GM23338 (cell line): ENCODE measurements at regions not wholly inside any gene's neighbourhood (a gene's known extent, or its start where the extent isn't known, plus 50 kb on each side); places are given as distances from the start of the nearest gene placed in this dataset.

Experiments used
- CREB1 ChIP-seq: fragments of 250-450 bp; sonication (Bioruptor Pico); IDR thresholded peaks from 2 replicates; pipeline ENCODE4 v1.5.0; 2020; ENCODE audit warnings: low read depth, mild to moderate bottlenecking, moderate library complexity
- CTCF ChIP-seq, 2 experiments: fragments of 200-600 bp in 1 of 2; sonication (generic) in 1 of 2; conservative IDR thresholded peaks; 2 replicates each; pipeline versions ENCODE4 v1.5.1 to v1.6.1; 2016 to 2017; ENCODE audit warnings: antibody characterized with exemption in 2 of 2, low read depth in 2 of 2, mild to moderate bottlenecking in 2 of 2, moderate library complexity in 1 of 2
- ETS1 ChIP-seq: IDR thresholded peaks from 2 replicates; pipeline ENCODE4 v1.6.1; 2016; ENCODE audit warnings: antibody characterized with exemption
- EZH2 ChIP-seq: fragments of 200-600 bp; sonication (generic); IDR thresholded peaks from one replicate; pipeline ENCODE4 v1.8.0; 2017; ENCODE audit warnings: antibody characterized with exemption, mild to moderate bottlenecking, low read depth; ENCODE audit not compliant: unreplicated experiment
- EZH2phosphoT487 ChIP-seq: fragments of 200-600 bp; sonication (generic); IDR thresholded peaks from one replicate; pipeline ENCODE4 v1.8.1; 2018; ENCODE audit warnings: antibody characterized with exemption; ENCODE audit not compliant: unreplicated experiment
- NANOG ChIP-seq: IDR thresholded peaks from 2 replicates; pipeline ENCODE4 v1.6.1; 2016; ENCODE audit warnings: antibody characterized with exemption, borderline replicate concordance
- REST ChIP-seq: IDR thresholded peaks from one replicate; pipeline ENCODE4 v1.6.1; 2018; ENCODE audit warnings: antibody characterized with exemption; ENCODE audit not compliant: unreplicated experiment

- TF ChIP-seq ETS1 (no peak), EZH2 (no peak), CTCF (conservative IDR thresholded peaks at IDR 0.05; ENCODE audit: low read depth in 2 of 2) (no peak), CREB1 (CRISPR knock-in tag) (no peak), EZH2phosphoT487 (no peak), REST (no peak), NANOG (no peak)
These were observed 124.7 kb downstream of the ZNF664 start for GRCh38 chr12:124097701-124098100.
